ENCODE measurements at regions not wholly inside any gene's neighbourhood (a gene's known extent, or its start where the extent isn't known, plus 50 kb on each side); places are given as distances from the start of the nearest gene placed in this dataset.

GRCh38 chr6:164554700-164555476, 754.5 kb downstream of the C6orf118 start:
- DNase-seq (ENCODE audit: low read depth) = no peak

DNA sequence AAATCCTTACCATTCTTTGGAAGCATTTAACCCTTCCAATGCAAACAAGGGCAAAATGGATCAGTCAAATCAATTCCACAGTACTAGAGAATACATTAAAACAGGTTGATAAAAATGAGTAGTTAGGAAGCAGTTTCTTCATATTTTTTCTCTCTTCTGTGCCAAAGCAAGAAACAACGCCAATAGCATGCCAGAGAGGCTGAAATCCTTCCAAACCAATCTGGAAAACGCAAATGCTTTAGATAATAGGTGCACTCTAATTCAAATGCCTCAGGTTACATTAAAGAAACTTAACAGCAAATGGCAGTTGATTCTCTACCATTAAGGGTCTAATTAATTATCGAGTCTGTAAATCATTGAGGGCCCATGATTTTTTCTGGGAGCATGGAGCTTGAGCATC, 755.2 kb downstream of the C6orf118 start:
- no peak for DNase-seq (ENCODE audit: low read depth)

GRCh38 chr6:164551706-164552105, 757.7 kb downstream of the C6orf118 start:
- no peak for DNase-seq (ENCODE audit: low read depth)

- no peak for DNase-seq (ENCODE audit: low read depth)
Observed at GRCh38 chr6:164547076-164547475, 762.3 kb downstream of the C6orf118 start.

DNA sequence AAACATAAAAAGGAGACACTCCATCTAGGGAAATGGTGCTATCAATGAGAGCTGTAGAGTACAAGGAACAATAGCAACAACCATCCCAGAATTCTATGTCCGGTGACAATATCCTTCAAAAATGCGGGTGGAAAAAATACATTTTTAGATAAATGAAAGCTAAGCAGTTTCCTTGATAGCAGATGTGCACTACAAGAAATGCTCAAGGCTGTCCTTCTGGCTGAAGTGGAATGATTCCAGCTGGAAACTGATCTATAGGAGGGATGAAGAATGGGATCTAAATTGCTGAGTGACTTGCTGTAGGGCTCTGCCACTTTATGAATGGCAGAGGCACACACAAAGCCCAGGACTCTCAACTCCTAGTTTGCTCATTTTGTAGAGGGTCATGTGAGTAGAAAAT, 763.1 kb downstream of the C6orf118 start:
- DNase-seq (ENCODE audit: low read depth) = no peak

- DNase-seq (ENCODE audit: low read depth) = no peak
Observed at GRCh38 chr6:164534070-164534766, 775.2 kb downstream of the C6orf118 start.

- no peak for DNase-seq (ENCODE audit: low read depth)
Observed at GRCh38 chr6:164533045-164533362, 776.4 kb downstream of the C6orf118 start.

DNA sequence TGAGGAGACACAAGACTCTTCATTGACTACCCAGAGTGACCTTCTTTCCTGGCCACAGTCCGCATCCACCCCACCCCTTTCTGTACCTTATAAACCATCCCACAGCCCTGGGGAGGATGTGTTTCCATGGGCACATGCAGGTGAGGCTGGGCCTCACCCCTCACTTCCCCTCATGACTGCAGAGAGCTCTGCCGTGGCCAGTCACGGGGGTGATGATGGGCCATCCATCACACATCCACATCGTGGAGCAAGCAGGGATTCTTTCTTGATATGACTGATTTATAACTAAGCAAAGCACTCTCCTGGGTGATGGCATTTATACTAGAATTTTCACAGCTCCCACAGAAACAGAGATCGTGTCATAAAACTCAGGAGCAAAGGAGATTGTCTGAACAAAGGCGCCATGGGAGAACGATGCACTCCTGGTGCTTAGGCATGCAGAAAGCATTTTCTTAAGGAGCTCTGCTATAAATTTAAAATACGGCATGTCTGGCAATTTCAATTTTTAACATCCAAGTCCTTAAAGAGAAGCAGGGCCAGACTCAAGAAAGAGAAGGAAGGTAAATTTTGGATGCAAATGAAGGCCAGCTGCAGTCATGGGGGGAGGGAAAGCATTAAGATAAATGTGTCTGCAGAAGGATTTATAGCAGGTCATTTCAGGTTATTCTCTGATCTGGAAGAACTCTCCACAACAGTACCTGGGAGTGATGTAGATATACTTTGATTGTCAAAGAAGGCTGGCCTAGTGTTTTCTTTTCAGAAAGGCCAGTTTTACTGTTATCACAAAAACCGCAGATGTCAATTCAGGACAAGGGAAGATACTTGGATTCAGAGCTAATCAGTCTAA, 777.0 kb downstream of the C6orf118 start:
- no peak for DNase-seq (ENCODE audit: low read depth)

DNA sequence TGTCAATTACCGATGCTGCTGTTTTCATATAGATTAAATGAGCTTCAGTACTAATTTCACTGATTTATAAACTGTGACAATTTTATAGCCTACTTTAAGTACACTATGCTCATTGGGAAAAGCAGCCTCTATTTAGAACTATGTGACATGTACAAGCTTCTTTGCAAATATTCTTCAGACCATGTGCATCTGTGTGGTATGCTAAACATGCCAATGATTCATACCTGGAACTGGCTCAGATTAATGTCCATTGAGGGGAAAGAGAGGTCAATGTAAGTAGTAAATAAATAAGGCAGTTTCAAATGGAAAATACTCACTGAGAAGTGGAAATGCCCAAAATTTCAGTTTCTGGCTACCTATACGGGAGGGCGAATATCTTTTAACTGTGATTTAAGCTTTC, 777.7 kb downstream of the C6orf118 start:
- DNase-seq (ENCODE audit: low read depth) = no peak

DNA sequence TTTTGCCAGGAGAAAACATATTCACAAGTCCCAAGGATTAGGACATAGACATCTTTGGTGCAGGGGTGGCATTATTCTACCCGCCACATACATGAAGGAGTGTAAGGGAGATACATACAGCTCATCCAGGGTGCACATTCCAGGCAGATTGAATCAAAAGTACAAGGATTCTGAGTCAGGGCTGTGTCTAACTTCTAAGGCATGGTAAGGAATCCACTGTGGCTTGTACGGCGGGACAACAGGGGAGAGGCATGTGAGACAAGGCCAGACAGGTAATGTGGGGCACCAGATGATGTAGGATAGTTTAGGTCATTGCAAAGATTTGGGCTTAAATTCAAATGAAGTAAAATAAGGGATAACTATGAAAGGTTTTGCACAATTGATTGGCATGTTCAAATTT, 780.9 kb downstream of the C6orf118 start:
- no peak for DNase-seq (ENCODE audit: low read depth)

DNA sequence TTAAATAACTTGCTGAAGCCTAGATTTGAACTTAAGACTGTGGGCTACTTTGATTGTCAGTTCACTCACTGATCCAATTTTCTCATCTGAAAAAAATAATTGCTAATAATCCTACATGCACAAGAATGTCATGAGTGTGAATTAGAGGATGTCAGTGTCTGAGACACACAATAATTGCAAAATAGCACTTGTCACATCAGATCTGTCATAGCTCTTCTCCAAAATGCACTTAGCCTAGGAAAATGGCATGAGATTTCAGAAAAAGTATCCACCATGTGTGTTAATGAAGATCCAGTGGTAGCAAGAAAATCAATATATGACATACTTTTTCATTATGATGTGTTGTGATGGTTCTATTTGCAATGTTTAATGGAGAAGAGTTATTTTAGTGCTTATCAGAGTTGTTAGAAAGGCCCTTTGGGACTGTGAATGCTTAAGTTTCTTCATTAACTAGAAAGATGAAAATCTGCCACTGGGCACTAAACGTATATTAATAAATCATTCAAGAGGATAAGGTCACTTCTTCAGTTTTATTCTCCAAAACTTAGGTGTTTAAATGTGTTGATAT, 786.2 kb downstream of the C6orf118 start:
- DNase-seq (ENCODE audit: low read depth) = no peak

GRCh38 chr6:164520916-164521315, 788.5 kb downstream of the C6orf118 start:
- no peak for DNase-seq (ENCODE audit: low read depth)

DNA sequence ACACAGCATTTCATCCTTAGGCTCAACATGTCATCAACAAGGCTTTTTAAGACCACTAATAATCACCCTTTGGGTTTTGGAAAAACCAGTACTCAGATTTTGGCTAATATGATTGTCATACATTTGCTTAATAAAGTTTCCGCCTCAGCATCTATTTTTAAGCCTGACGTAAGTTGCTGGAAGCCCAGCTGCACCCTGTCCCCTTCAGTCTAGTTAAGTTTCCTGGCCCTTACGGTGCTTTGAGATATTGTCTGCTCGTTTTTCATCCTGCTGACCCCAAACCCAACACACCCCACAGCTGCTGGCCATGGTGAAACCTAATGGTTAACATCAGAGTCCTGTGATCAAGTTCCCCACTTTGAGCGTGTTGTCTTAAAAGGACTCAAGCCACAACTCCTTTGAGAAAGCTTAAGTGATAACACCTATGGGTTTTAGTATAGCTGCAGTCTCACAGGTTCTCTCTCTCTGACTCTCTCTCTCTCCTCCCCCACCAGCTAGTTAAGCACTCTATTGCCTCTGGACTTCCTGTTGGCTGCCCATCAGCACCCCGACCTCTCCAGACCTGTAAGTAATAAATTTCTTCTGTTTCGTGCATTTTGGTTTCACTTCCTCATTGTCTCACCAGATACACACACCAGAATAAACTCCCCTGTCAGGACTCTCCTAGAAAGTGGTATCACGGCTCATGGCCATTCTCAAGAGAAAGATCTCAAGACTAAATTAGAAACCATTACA, 802.0 kb downstream of the C6orf118 start:
- no peak for DNase-seq (ENCODE audit: low read depth)

DNA sequence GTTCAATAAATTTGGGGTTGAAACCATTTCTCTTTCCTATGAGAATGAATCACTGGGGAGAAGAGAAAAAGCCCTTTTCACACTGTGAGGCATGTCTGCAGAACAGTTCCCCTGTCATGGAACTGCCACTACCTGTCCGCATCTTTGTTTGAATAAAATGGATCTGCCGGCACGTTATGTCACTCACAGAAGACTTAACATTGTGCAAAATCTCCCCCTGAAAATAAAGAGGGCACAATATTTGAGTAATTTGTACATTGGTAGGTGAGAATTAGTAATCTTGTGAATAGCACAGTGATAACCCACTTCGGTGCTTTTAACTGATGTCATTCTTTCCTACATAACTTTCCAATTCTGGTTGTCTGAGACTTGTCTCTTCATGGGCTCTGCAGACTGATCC, 804.0 kb downstream of the C6orf118 start:
- no peak for DNase-seq (ENCODE audit: low read depth)

DNA sequence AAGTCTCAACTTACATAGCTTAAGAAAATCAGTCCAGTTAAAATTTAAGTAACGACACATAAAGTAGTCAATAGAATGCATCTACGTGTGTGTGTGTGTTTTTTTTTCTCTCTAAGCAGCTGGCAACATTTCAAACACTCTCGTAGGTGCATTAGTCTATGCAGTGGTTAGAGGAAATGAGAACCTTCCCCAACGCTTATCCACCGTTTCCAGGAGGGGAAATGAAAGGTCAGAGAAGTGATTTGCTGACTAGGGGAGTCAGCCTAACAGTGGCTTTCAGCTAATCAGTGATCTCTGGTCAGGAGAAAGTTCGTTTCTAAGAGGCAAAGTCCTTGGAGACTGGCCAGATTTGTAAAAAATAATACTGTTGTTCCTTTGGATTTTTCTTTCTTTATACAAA, 806.6 kb downstream of the C6orf118 start:
- no peak for DNase-seq (ENCODE audit: low read depth)

DNA sequence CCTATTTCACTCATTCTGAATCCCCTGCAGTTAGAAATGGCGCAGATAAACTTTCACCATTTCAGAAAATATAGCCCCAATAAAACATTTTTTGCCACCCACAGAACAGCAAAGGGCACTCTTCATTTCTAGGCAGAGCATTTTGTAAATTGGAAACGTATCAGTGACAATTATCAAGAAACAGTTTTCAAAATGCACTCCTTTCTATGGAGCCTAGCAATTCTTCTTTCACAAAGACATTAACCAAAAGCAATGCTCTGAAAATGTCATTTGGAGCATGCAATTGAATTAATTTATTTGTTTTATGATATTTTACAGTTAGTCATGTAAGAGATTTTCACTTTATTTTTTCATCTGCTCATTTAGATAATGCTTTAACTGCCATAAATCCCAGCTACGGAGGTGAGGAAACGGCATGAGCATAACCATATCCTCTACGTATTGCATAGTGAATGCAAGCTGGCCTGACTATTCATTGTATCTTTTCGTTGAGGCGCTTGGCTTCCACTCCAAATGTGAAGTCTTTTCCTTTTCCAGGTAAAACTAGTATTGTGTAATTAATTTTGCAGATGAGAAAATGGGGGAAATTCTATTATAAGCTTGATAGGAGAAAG, 813.4 kb downstream of the C6orf118 start:
- no peak for DNase-seq (ENCODE audit: low read depth)

DNA sequence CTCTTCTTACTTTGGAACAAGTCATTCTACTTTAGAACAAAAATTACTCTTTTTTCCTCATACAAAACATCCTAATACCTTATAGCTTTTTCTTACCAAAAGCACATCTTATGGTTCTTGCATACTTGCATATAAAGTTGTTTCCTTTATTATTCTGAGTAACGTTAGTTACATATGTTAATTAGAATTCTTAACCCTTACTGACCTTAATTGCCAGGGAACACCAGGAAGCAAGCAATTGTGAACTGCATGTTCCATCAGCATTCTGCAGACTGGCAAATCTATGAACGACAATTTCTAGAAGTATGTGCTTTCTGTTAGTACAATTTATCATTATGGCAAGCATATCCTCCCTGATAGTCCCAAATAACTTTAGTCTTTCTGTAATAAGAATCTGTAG, 831.0 kb downstream of the C6orf118 start:
- no peak for DNase-seq (ENCODE audit: low read depth)

- DNase-seq (ENCODE audit: low read depth) = no peak
Observed at GRCh38 chr6:164477790-164478189, 831.6 kb downstream of the C6orf118 start.

- no peak for DNase-seq (ENCODE audit: low read depth)
Observed at GRCh38 chr6:164477101-164477500, 832.3 kb downstream of the C6orf118 start.

DNA sequence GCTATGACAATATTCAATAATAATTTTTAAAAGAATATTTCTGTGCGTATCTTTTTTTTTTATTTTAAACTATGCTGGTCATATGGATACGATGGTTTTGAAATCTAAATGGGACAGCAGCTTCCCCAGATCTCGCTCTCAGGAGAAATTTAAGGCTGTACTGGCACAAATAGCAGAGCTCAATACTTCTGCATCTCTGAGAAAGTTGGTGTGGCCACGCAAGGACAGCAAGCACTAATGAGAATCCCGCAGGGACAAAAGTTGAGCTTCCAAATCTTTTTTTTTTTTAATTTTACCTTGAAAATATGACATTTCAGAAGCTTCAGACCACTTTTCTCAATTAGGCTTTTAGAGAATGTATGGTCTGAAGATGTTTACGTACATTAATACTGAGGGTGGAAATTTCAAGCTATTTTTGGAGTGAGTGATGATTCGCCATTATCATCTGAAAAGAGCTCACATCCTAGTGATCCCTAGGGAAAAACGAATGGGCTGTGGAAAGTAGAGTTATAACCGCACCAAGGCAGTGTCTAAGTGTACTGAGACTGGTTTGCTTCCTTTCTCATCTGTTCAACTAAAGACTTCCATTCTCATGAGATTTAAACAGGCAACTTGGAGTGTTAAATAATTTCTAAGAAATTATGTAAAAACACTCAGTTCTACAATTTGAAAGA, 840.0 kb downstream of the C6orf118 start:
- no peak for DNase-seq (ENCODE audit: low read depth)

DNA sequence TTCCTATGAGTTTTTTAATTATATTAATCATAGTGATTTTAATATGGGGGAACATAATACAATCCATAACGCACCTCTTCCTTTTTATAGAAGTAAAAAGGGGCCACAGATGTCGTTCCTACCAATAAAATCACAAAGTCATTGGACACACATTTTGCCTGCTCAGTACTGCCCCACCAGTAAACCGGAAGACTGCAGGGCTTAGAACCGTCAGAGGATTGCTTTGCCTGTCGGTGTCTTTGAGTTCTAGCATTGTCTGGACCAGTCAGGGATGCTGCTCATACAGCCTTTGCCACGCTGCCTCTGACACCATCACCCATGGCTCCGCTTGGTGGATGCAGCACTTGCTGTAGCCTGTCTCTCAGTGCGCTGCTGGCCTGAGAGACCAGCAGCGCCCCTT, 853.6 kb downstream of the C6orf118 start:
- DNase-seq (ENCODE audit: low read depth) = no peak
